PC-9 (cell line): ENCODE measurements at regions not wholly inside any gene's neighbourhood (a gene's known extent, or its start where the extent isn't known, plus 50 kb on each side); places are given as distances from the start of the nearest gene placed in this dataset.

Experiments used
- BruUV-seq: library from RNA; stranded (reverse); fragments of 400-500 nt; replicated peaks from 2 replicates; lab custom pipeline; 2021; lab: Mats Ljungman, UMichigan
- CTCF ChIA-PET: fragments of 300-600 bp; sonication (Branson Sonifier 250); formaldehyde crosslinking; loops from one replicate; lab custom pipeline; 2022; ENCODE audit warnings: antibody characterized with exemption; lab: Charles Lee
- POLR2A ChIA-PET: fragments of 300-600 bp; sonication (Branson Sonifier 250); formaldehyde crosslinking; loops from one replicate; lab custom pipeline; 2022; ENCODE audit warnings: antibody characterized with exemption; ENCODE audit not compliant: unreplicated experiment; lab: Charles Lee
- DNase-seq, 2 experiments: peaks; one replicate each; pipeline versions ENCODE4 v3.0.0 to v3.0.0-alpha.2; 2015 to 2022; ENCODE audit warnings: mixed read lengths in 1 of 2
- H2AFZ ChIP-seq: fragments of 200-600 bp; sonication (generic); 2 replicates; pipeline ENCODE4 v1.8.1; 2017; ENCODE audit warnings: antibody characterized with exemption
- H3F3A ChIP-seq: fragments of 200-600 bp; sonication (generic); 2 replicates; pipeline ENCODE4 v1.8.1; 2017; ENCODE audit warnings: antibody characterized with exemption, mild to moderate bottlenecking, low read depth; ENCODE audit not compliant: insufficient read depth
- H3K27ac ChIP-seq: fragments of 200-600 bp; sonication (generic); 2 replicates; pipeline ENCODE4 v1.6.1; 2016; ENCODE audit warnings: mixed run types
- H3K27me3 ChIP-seq: fragments of 200-600 bp; sonication (generic); 2 replicates; pipeline ENCODE4 v1.6.1; 2016; ENCODE audit warnings: low read depth, mixed run types; ENCODE audit not compliant: insufficient read depth
- H3K36me3 ChIP-seq: fragments of 200-600 bp; sonication (generic); 2 replicates; pipeline ENCODE4 v1.6.1; 2016; ENCODE audit warnings: low read depth, mixed run types
- H3K4me1 ChIP-seq: fragments of 200-600 bp; sonication (generic); replicated peaks from 2 replicates; pipeline ENCODE4 v1.6.1; 2016; ENCODE audit warnings: mixed run types; ENCODE audit not compliant: insufficient read depth
- H3K4me2 ChIP-seq: fragments of 200-600 bp; sonication (generic); 2 replicates; pipeline ENCODE4 v1.6.1; 2017; ENCODE audit warnings: mixed run types
- H3K4me3 ChIP-seq: fragments of 200-600 bp; sonication (generic); 2 replicates; pipeline ENCODE4 v1.6.1; 2016; ENCODE audit warnings: mixed run types
- H3K79me2 ChIP-seq: fragments of 200-600 bp; sonication (generic); 2 replicates; pipeline ENCODE4 v1.6.1; 2017; ENCODE audit warnings: low read depth, mixed run types
- H3K9me2 ChIP-seq: fragments of 200-600 bp; sonication (generic); 2 replicates; pipeline ENCODE4 v1.8.1; 2017; ENCODE audit warnings: mild to moderate bottlenecking; ENCODE audit not compliant: insufficient read depth
- H3K9me3 ChIP-seq: fragments of 200-600 bp; sonication (generic); 2 replicates; pipeline ENCODE4 v1.8.1; 2016; ENCODE audit warnings: low read depth; ENCODE audit not compliant: insufficient read depth
- H4K20me1 ChIP-seq: fragments of 200-600 bp; sonication (generic); 2 replicates; pipeline ENCODE4 v1.8.1; 2017; ENCODE audit not compliant: insufficient read depth
- EZH2 ChIP-seq: fragments of 200-600 bp; sonication (generic); IDR thresholded peaks from 2 replicates; pipeline ENCODE4 v1.8.0; 2017; ENCODE audit warnings: antibody characterized with exemption, low read depth
- intact Hi-C: fragments of 100-400 bp; cut with micrococcal nuclease; formaldehyde crosslinking; loops from one replicate; pipeline ENCODE4 v1.10.0; 2022; ENCODE audit not compliant: unreplicated experiment
- TF ChIP-seq, protein P1 (sequence below): fragments of 200-600 bp; sonication (generic); conservative IDR thresholded peaks from 2 replicates; pipeline ENCODE4 v1.6.1; 2017; ENCODE audit warnings: mixed run types, antibody characterized with exemption, mild to moderate bottlenecking, moderate library complexity

- Histone ChIP-seq H3K4me3 (no peak overlapping the region), H3K27me3 (no peaks in the 10 kb centered on the region), H3K9me3 (no peaks in the 10 kb centered on the region), H2AFZ (no peak overlapping the region), H3K79me2 (no peaks in the 10 kb centered on the region), H3F3A (no peaks in the 10 kb centered on the region), H3K36me3 (no peaks in the 10 kb centered on the region), H3K4me1 (no peaks in the 10 kb centered on the region), H3K9me2 (no peaks in the 10 kb centered on the region), H3K27ac (no peak overlapping the region), H4K20me1 (no peaks in the 10 kb centered on the region), H3K4me2 (no peak overlapping the region)
- no peak for TF ChIP-seq EZH2
- TF ChIP-seq, protein P1, sequence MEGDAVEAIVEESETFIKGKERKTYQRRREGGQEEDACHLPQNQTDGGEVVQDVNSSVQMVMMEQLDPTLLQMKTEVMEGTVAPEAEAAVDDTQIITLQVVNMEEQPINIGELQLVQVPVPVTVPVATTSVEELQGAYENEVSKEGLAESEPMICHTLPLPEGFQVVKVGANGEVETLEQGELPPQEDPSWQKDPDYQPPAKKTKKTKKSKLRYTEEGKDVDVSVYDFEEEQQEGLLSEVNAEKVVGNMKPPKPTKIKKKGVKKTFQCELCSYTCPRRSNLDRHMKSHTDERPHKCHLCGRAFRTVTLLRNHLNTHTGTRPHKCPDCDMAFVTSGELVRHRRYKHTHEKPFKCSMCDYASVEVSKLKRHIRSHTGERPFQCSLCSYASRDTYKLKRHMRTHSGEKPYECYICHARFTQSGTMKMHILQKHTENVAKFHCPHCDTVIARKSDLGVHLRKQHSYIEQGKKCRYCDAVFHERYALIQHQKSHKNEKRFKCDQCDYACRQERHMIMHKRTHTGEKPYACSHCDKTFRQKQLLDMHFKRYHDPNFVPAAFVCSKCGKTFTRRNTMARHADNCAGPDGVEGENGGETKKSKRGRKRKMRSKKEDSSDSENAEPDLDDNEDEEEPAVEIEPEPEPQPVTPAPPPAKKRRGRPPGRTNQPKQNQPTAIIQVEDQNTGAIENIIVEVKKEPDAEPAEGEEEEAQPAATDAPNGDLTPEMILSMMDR, result no peak
- POLR2A ChIA-PET, result no interaction called here
- BruUV-seq, result no TSS peak
- intact Hi-C loops, result no loop called here
- CTCF ChIA-PET, result no interaction called here
- no peak for DNase-seq
Observed at GRCh38 chr15:52960283-52960682, 170.1 kb upstream of the ONECUT1 start.

- no peaks in the 10 kb centered on the region for H3F3A ChIP-seq
- H3K36me3 ChIP-seq, result no peaks in the 10 kb centered on the region
- H4K20me1 ChIP-seq, result no peaks in the 10 kb centered on the region
- no peak overlapping the region for H3K4me2 ChIP-seq
- no TSS peak for BruUV-seq
- H2AFZ ChIP-seq, result no peak overlapping the region
- peaks cover 18% of the 10 kb centered on the region for H3K27me3 ChIP-seq
- H3K9me2 ChIP-seq, result no peaks in the 10 kb centered on the region
- H3K4me1 ChIP-seq, result no peaks in the 10 kb centered on the region
- intact Hi-C loops, result no loop called here
- H3K27ac ChIP-seq, result no peak overlapping the region
- POLR2A ChIA-PET, result no interaction called here
- CTCF ChIA-PET, result no interaction called here
- no peaks in the 10 kb centered on the region for H3K9me3 ChIP-seq
- no peak overlapping the region for H3K4me3 ChIP-seq
- no peaks in the 10 kb centered on the region for H3K79me2 ChIP-seq
- TF ChIP-seq EZH2, result no peak
- TF ChIP-seq, protein P1, result no peak
- DNase-seq, result no peak
Observed at GRCh38 chr15:52943746-52944145, 153.6 kb upstream of the ONECUT1 start.

- POLR2A ChIA-PET, result no interaction called here
Observed at GRCh38 chr15:52936489-52936888, 146.4 kb upstream of the ONECUT1 start.

More at GRCh38 chr15:52936489-52936888, 146.4 kb upstream of the ONECUT1 start:
- Histone ChIP-seq H3K27ac (no peak overlapping the region), H3K9me2 (no peaks in the 10 kb centered on the region), H3K36me3 (no peaks in the 10 kb centered on the region), H3K4me3 (no peak overlapping the region), H4K20me1 (no peaks in the 10 kb centered on the region), H3K4me1 (no peaks in the 10 kb centered on the region), H3K9me3 (no peaks in the 10 kb centered on the region), H3F3A (no peaks in the 10 kb centered on the region), H3K79me2 (no peaks in the 10 kb centered on the region), H2AFZ (no peak overlapping the region), H3K4me2 (no peak overlapping the region), H3K27me3 (0 out of 2 replicates have a peak, but pooled peaks cover 4% of the 10 kb centered on the region)
- intact Hi-C loops, result no loop called here
- TF ChIP-seq, protein P1, result no peak
- no peak for TF ChIP-seq EZH2
- no TSS peak for BruUV-seq
- no peak for DNase-seq
- CTCF ChIA-PET, result no interaction called here
